HepG2 (cell line): ENCODE measurements at regions not wholly inside any gene's neighbourhood (a gene's known extent, or its start where the extent isn't known, plus 50 kb on each side); places are given as distances from the start of the nearest gene placed in this dataset.

Experiments
- ATAC-seq: fragments of 200-7000 bp; cut with Tn5 transposase; 3 replicates; pipeline ENCODE4 v1.9.1; 2020; ENCODE audit warnings: mild to moderate bottlenecking, moderate library complexity
- BruUV-seq: library from RNA; stranded (reverse); fragments of 400-500 nt; replicated peaks from 2 replicates; lab custom pipeline; 2021; lab: Mats Ljungman, UMichigan
- CTCF ChIA-PET: fragments of 300-600 bp; formaldehyde crosslinking; extraction: SDS; loops from one replicate; lab custom pipeline; 2021; ENCODE audit warnings: low total read pairs, inconsistent platforms, low intra/inter-chr PET ratio; lab: Yijun Ruan, JAX
- POLR2A ChIA-PET: fragments of 350-600 bp; sonication (Branson Sonifier 250); formaldehyde crosslinking; loops from one replicate; lab custom pipeline; 2020; ENCODE audit warnings: antibody characterized with exemption, inconsistent platforms; lab: Yijun Ruan, JAX
- DNase-seq: peaks from one replicate; pipeline ENCODE4 v3.0.0-alpha.2; 2015; ENCODE audit warnings: low spot score
- FAIRE-seq: peaks from 3 replicates; lab custom pipeline; 2011; peaks lifted over from hg19 to GRCh38; lab: Jason Lieb, UNC
- H2AFZ ChIP-seq: one replicate; pipeline ENCODE4 v1.6.1; 2011; ENCODE audit warnings: low read length, inconsistent platforms
- H3K27ac ChIP-seq: fragments of 300-600 bp; 3 replicates; pipeline ENCODE4 v1.8.0; 2011; ENCODE audit warnings: mixed run types, mild to moderate bottlenecking, mixed read lengths, low read length, inconsistent platforms; ENCODE audit not compliant: insufficient read depth; ENCODE audit errors: extremely low read length
- H3K27me3 ChIP-seq, 2 experiments: fragments of 200-600 bp in 1 of 2; 2 replicates in 1 of 2; 3 replicates in 1 of 2; pipeline versions ENCODE4 v1.6.0 to v1.8.0; 2011; ENCODE audit warnings: low read length in 2 of 2, mild to moderate bottlenecking in 2 of 2, moderate library complexity in 2 of 2, inconsistent platforms in 1 of 2; ENCODE audit not compliant: insufficient read depth in 2 of 2, control insufficient read depth in 1 of 2
- H3K36me3 ChIP-seq, 2 experiments: fragments of 200-600 bp in 1 of 2; replicated peaks in 1 of 2; 2 replicates in 1 of 2; 3 replicates in 1 of 2; pipeline versions ENCODE4 v1.5.1 to v1.8.0; 2011; ENCODE audit warnings: low read length in 2 of 2, inconsistent platforms in 1 of 2; ENCODE audit not compliant: insufficient read depth in 2 of 2, control insufficient read depth in 1 of 2
- H3K4me1 ChIP-seq: 2 replicates; pipeline ENCODE4 v1.5.1; 2012; ENCODE audit warnings: low read length, inconsistent platforms; ENCODE audit not compliant: insufficient read depth
- H3K4me2 ChIP-seq: 2 replicates; pipeline ENCODE4 v1.6.0; 2011; ENCODE audit warnings: low read depth, low read length, inconsistent platforms
- H3K4me3 ChIP-seq, 3 experiments: fragments of 200-600 bp in 1 of 3; sonication (generic), shearing (Covaris generic) in 1 of 3; replicated peaks in 1 of 3; 2 replicates each; pipeline ENCODE4 v1.5.1; 2011 to 2016; ENCODE audit warnings: low read length in 3 of 3, inconsistent platforms in 2 of 3, low read depth in 2 of 3, mild to moderate bottlenecking in 2 of 3, control low read depth in 1 of 3, mixed read lengths in 1 of 3; ENCODE audit not compliant: insufficient read depth in 1 of 3
- H3K79me2 ChIP-seq: one replicate; pipeline ENCODE4 v1.6.1; 2011; ENCODE audit warnings: low read length, inconsistent platforms; ENCODE audit not compliant: insufficient read depth
- H3K9ac ChIP-seq: 2 replicates; pipeline ENCODE4 v1.6.0; 2011; ENCODE audit warnings: mild to moderate bottlenecking, low read depth, low read length, inconsistent platforms; ENCODE audit not compliant: insufficient read depth
- H3K9me3 ChIP-seq: 2 replicates; pipeline ENCODE4 v1.5.1; 2012; ENCODE audit warnings: mild to moderate bottlenecking, low read length
- H4K20me1 ChIP-seq: 2 replicates; pipeline ENCODE4 v1.6.0; 2011; ENCODE audit warnings: inconsistent platforms, mild to moderate bottlenecking, low read length, moderate library complexity; ENCODE audit not compliant: insufficient read depth
- FUBP1 ChIP-seq: sonication (generic); formaldehyde crosslinking; IDR thresholded peaks from 2 replicates; pipeline ENCODE4 v1.5.1; 2020; ENCODE audit warnings: missing genetic modification reagents, mild to moderate bottlenecking, borderline replicate concordance
- HDAC1 ChIP-seq: sonication (generic); formaldehyde crosslinking; IDR thresholded peaks from 2 replicates; pipeline ENCODE4 v1.5.1; 2020; ENCODE audit warnings: mild to moderate bottlenecking, missing genetic modification reagents
- MTA1 ChIP-seq: sonication (generic); formaldehyde crosslinking; IDR thresholded peaks from 2 replicates; pipeline ENCODE4 v1.4.0; 2020; ENCODE audit warnings: missing genetic modification reagents, mild to moderate bottlenecking, borderline replicate concordance
- NAIF1 ChIP-seq: sonication (generic); formaldehyde crosslinking; IDR thresholded peaks from 2 replicates; pipeline ENCODE4 v1.5.0; 2020; ENCODE audit warnings: mild to moderate bottlenecking, missing genetic modification reagents, borderline replicate concordance
- NFYB ChIP-seq: sonication (generic); formaldehyde crosslinking; IDR thresholded peaks from 2 replicates; pipeline ENCODE4 v1.4.0; 2020; ENCODE audit warnings: missing genetic modification reagents
- RARA ChIP-seq: IDR thresholded peaks from 2 replicates; pipeline ENCODE4 v1.6.1; 2016; ENCODE audit warnings: missing genetic modification reagents, missing compliant biosample characterization
- REXO4 ChIP-seq: sonication (generic); formaldehyde crosslinking; IDR thresholded peaks from 2 replicates; pipeline ENCODE4 v1.8.0; 2022; ENCODE audit warnings: missing genetic modification reagents, mild to moderate bottlenecking, borderline replicate concordance
- TOPORS ChIP-seq: sonication (generic); formaldehyde crosslinking; IDR thresholded peaks from 2 replicates; pipeline ENCODE4 v1.8.0; 2023; ENCODE audit warnings: mild to moderate bottlenecking, missing genetic modification reagents
- TRAFD1 ChIP-seq: sonication (generic); formaldehyde crosslinking; IDR thresholded peaks from 2 replicates; pipeline ENCODE4 v1.5.1; 2020; ENCODE audit warnings: missing genetic modification reagents, mild to moderate bottlenecking, borderline replicate concordance
- ZFP1 ChIP-seq: IDR thresholded peaks from 2 replicates; pipeline ENCODE4 v1.6.1; 2016
- ZNF44 ChIP-seq: sonication (generic); formaldehyde crosslinking; IDR thresholded peaks from 2 replicates; pipeline ENCODE4 v1.5.1; 2020; ENCODE audit warnings: mild to moderate bottlenecking, missing genetic modification reagents
- ZNF576 ChIP-seq: sonication (generic); formaldehyde crosslinking; IDR thresholded peaks from 2 replicates; pipeline ENCODE4 v1.4.0; 2020; ENCODE audit warnings: mild to moderate bottlenecking, missing genetic modification reagents
- ZNF83 ChIP-seq: sonication (generic); formaldehyde crosslinking; IDR thresholded peaks from 2 replicates; pipeline ENCODE4 v1.4.0; 2020; ENCODE audit warnings: missing genetic modification reagents, mild to moderate bottlenecking, borderline replicate concordance
- ZSCAN25 ChIP-seq: sonication (generic); formaldehyde crosslinking; IDR thresholded peaks from 2 replicates; pipeline ENCODE4 v1.8.0; 2022; ENCODE audit warnings: mild to moderate bottlenecking, missing genetic modification reagents
- WGBS: methylation state at CpG from one replicate; pipeline ENCODE4 v1.1.6; 2017; ENCODE audit warnings: low lambda C conversion rate; 5-methylcytosine and 5-hydroxymethylcytosine counted together
- in situ Hi-C: cut with HindIII; loops from 2 replicates; pipeline ENCODE4 v1.10.0; 2017; ENCODE audit warnings: low pct_unique_long_range_greater_than_20kb; ENCODE audit not compliant: extremely low pct_ligation_motif_present
- intact Hi-C: fragments of 100-400 bp; cut with micrococcal nuclease; formaldehyde crosslinking; loops from one replicate; pipeline ENCODE4 v1.10.0; 2022; ENCODE audit not compliant: unreplicated experiment

GRCh38 chr6:113437566-113437965 is 419.6 kb upstream of the MARCKS start:
- ATAC-seq, result no peak
- Histone ChIP-seq H3K4me3 (no peak overlapping the region), H3K36me3 (no peaks in the 10 kb centered on the region), H3K9me3 (no peaks in the 10 kb centered on the region), H2AFZ (no peak overlapping the region), H3K79me2 (no peaks in the 10 kb centered on the region), H4K20me1 (no peaks in the 10 kb centered on the region), H3K4me1 (peaks cover 13% of the 10 kb centered on the region), H3K27ac (no peak overlapping the region), H3K9ac (no peak overlapping the region), H3K27me3 (no peaks in the 10 kb centered on the region), H3K4me2 (no peak overlapping the region)
- TF ChIP-seq ZNF576, result no peak
- no peak for TF ChIP-seq ZNF83 (CRISPR knock-in tag)
- no peak for TF ChIP-seq TRAFD1 (CRISPR knock-in tag)
- TF ChIP-seq NFYB (CRISPR knock-in tag), result no peak
- TF ChIP-seq FUBP1 (CRISPR knock-in tag), result no peak
- TF ChIP-seq NAIF1 (CRISPR knock-in tag), result no peak
- TF ChIP-seq ZFP1 (CRISPR knock-in tag), result no peak
- TF ChIP-seq REXO4, result no peak
- no peak for TF ChIP-seq ZNF44 (CRISPR knock-in tag)
- no peak for TF ChIP-seq ZSCAN25 (CRISPR knock-in tag)
- no peak for TF ChIP-seq RARA (CRISPR knock-in tag)
- no peak for TF ChIP-seq MTA1 (CRISPR knock-in tag)
- TF ChIP-seq HDAC1 (CRISPR knock-in tag), result no peak
- no peak for TF ChIP-seq TOPORS (CRISPR knock-in tag)
- CTCF ChIA-PET, result no interaction called here
- no TSS peak for BruUV-seq
- intact Hi-C loops, result no loop called here
- WGBS, result 12% methylated on average over 3 of the region's 3 CpGs
- no peak for FAIRE-seq
- no peak for DNase-seq
- in situ Hi-C loops, result no loop called here
- POLR2A ChIA-PET, result no interaction called here
